ENCODE measurements at regions not wholly inside any gene's neighbourhood (a gene's known extent, or its start where the extent isn't known, plus 50 kb on each side); places are given as distances from the start of the nearest gene placed in this dataset.

DNA sequence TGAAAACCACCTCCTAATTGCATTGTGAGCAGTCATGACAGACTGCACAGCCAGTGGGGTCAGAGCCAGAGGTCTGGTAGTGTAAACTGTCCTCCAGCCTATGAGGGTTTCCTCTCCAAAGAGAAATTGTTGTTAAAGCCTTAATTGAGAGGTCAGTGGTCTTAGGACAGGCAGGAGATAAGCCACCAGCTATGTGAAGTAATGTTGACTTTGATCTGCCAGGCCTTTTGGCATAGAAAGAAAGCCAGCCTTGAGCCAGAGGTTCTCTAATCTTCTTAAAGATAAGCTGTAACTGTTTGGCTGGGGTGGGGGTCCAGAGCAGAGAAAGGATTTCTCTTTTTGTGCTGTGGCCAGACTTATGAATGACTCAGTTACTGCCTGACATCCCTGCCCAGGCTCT is 248.4 kb downstream of the WDR11 start:
- DNase-seq (ENCODE audit: low spot score) = no peak

DNA sequence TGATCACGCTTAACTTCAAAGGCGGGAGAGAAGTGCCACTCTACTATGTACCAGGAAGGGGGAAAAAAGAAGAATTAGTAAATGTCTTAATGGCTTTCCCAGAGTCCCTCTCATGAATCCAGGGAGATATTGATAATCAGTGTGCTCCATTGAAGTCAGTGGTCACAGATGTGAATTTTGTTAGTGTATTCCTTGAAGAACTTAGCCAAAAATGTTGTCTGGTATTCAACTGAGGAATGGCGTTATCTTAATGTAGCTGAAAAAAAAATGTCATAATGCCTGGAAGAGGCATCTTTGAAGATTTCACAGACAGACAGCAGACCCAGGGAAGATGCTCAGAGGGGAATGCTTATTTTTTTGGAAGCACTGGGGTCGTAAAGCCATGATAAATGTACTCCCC is 250.4 kb downstream of the WDR11 start:
- DNase-seq (ENCODE audit: low spot score) = no peak

GRCh38 chr10:121102706-121103105 is 251.5 kb downstream of the WDR11 start:
- no peak for DNase-seq (ENCODE audit: low spot score)

- DNase-seq (ENCODE audit: low spot score) = no peak
These were observed 253.4 kb downstream of the WDR11 start for GRCh38 chr10:121104476-121105111.

GRCh38 chr10:121106611-121107010 is 255.4 kb downstream of the WDR11 start:
- DNase-seq (ENCODE audit: low spot score) = no peak

GRCh38 chr10:121108051-121108450 is 256.9 kb downstream of the WDR11 start:
- no peak for DNase-seq (ENCODE audit: low spot score)

DNA sequence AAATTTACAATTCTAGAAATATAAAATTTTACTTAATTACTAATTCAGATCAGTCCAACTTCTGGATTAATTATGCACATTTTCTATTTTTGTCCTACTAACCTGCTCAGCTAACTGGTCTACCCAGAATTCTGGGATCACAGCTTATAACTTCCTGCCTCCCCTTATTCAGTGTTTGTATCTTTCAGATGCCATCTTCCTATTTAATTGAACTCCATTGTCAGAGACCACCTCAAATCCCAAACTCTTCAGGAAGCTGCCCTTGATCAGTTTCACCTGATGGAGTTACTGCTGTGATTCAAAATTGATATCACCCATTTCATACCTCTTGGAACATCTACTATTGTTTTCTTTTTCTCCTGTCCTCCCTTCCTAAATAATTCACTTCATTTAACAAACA is 259.2 kb downstream of the WDR11 start:
- no peak for DNase-seq (ENCODE audit: low spot score)

DNA sequence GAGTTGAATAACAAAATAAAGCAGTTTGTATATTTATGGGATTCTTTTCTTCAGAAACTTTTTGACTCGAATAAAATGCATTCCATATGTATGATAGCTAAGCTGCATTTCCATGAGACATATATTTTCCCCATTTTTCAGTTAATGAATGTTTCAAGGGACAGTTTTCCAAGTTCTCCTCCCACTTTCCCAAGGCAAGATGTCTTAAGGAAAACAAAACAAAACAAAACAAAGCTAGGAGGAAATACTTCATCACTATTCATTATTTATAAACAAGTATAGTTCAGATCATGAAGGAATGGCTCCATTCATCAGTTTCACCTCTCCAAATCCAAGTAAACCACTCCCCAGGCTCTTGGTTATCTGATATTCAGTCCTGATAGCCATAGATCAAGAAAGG is 261.0 kb downstream of the WDR11 start:
- DNase-seq (ENCODE audit: low spot score) = no peak

DNA sequence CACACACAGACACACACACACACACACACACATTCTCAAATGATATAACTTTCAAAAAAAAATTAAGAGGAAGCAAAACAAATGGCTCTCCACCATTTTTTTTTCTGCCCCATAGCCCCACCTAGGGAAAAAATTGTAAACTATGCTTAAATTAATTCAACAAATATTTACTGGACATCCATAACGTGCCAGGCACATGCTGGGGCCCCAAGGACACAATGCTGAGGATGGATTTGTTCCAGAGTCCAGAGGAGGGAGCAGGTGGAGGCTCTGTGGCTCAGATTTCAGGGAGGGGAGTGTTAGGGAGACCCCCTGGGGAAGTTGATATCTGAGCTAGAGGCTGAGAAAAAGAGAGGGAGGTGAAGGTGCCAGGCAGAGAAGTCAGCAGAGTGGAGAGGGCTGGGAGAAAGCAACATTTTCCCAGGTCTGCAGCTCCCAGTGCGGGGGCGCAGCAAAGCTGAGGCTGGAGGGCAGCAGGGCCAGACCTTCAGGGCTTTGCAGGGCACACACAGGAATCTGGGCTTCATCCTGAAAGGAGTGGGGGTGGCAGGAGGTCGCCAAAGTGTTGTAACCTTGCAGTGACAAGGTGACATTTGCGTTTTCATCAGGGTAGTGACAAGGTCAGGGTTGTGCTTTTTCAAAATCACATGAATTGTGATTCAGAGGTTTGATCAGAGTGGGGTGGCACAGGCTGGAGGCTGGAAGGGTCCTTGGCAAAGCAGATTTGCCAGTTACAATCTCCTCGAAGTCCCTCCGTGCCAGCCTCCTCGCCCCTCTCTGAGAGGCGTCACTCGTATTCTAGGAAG is 261.6 kb downstream of the WDR11 start:
- DNase-seq (ENCODE audit: low spot score) = no peak

DNA sequence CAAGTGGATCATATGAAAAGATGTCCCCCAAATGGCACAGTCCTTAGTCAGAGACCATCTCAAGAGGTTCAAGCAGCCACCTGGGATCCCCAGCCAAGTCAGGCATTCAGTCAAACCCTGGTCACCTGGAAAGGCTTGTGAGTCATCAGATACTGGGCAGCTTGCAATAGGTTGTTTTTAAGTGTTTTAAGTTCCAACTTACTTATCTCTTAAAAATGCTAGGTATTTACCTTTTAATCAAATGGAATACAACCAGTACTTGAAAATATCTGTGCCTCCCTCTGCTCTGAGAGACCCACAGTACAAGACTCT is 262.2 kb downstream of the WDR11 start:
- no peak for DNase-seq (ENCODE audit: low spot score)

DNA sequence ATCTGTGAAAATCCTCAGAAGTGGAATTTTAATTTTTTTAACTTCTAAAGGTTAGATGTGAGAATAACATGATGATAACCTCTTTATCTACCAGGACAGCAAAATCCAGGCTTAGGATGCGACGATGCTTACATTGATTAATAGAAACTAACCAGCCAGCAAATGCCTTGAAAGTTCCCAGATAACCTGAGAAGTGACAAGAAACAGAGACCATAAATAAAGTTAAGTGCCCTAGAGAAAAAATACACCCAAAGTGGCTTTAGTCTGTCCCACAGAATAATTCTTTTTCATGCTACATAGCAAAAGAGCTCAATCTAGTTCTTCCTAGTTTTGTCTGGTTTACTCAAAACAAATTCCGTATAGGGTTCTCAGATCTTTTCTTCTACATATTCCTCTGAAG is 262.7 kb downstream of the WDR11 start:
- DNase-seq (ENCODE audit: low spot score) = no peak

DNA sequence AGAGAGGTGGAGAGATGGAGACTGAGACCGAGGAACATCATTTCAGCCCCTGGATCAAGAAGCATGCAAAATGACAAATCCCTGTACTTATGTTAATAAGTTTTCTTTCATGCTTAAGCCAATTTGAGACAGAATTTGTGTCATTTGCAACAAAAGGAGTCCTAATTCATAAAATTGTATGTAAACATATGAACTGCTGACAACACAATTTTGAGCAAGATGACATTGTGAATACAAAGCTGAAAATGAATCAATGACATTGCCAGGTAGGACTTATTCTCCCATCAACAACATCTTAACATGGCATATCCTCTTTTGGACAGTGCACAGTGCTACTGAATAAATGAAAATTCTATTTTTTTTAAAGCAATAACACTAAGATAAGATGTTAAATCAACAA is 264.0 kb downstream of the WDR11 start:
- DNase-seq (ENCODE audit: low spot score) = no peak

DNA sequence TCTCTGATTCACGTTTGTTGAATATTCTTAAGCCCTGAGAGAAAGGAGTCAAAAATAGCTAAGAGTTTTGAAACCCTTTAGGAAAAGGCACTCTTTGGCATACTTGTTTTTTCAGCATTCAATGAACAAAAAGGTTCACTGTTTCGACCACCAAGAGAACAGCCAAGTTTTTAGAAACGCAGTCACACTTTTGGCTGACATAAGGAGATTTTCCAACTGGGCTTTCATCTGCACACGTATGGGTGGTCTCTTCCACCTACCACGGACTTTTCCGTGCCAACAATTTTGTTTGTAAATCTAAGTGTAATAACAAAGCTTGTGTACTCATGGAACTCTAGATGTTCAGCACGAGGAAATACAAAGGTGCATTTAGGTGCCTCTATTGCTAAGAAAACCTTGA is 270.3 kb downstream of the WDR11 start:
- DNase-seq (ENCODE audit: low spot score) = no peak

DNA sequence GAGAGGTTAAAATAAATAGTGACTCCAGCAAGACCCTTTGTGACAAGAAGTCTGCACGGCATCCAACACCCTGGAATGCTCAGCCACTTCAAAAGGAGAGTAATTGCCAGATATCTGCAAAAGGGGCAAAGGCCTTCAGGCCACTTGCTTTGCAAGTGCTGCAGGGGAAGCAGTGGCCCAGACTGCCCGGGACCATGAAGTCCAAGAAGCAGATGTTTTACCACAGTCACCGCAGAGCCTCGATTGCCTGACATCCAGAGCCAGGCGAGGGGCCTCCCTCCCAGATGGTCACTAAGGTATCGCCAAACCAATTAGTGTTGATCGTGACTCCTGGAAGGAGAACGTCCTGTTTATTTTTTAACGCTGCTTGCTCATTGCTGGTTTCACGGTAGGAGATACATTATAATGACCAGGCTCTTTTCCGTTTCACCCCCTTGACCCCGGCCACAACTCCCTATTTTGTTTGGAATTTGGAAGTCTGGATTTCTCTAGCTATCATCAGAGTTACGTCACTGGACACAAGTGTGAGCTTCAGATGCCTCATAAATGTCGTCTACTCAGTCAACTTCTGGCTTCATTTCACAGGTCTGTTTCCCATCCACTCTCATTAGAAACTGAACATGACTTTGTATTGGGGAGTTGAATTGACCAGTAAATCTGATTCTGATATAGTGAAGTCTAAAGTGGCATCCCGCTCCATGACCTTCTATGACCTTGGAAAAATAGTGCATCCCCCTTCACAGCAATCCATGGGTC is 276.2 kb downstream of the WDR11 start:
- no peak for DNase-seq (ENCODE audit: low spot score)

DNA sequence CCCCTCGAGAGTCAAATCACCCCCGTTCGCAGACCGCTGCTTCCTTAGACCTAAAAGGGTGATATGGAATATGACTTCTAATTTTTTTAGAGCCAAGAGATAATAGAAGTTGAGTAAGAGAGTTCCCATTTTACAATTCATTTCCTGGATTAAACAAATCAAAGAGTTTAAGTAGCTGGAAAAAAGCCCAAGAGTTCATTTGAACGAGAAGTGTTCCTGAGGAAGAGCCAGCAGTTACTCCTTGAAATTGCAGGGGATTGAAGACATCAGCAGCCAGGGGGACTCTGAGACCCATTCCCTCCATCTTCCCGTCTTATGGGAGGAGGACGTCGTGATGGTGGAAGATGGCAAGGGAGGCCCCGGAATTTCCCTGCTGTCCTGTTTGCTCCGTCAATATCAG is 277.0 kb downstream of the WDR11 start:
- no peak for DNase-seq (ENCODE audit: low spot score)

DNA sequence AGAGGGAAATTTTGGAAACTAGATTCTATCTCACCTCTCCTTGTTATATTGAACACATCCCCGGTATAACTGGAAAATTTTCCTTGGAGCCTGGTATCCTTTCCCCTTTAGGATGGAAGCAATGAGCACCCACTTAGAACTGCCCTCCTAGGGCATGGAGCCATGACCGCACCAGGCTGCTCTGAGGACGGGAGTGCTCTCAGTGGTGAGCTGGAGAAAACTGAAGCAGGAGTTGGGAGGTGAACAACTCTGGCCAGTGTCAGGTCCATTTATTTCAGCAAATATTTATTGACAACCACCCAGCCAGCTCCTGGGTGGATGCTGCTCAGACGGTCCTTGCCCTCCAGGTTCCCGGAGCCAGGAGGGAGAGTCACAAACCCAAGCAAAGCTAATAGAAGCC is 278.1 kb downstream of the WDR11 start:
- no peak for DNase-seq (ENCODE audit: low spot score)

DNA sequence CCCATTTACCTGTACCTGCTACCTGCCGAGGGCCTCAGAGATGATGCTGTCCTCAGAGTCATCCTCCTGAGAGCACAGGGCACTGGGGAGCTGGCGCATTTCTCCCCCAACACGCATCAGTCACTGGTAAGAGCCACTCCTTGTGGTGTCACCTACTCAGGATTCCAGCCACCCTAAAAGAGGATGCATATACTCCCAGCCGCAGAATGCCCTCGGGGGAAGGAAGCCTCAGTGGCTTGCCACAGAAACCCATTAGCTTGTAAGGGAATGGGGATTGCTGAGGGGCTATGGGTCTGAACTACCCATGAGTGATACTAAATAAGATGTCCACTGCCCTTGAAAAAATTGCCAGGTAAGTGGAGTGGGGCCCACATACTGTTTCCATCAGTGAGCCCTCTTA is 279.2 kb downstream of the WDR11 start:
- DNase-seq (ENCODE audit: low spot score) = no peak

DNA sequence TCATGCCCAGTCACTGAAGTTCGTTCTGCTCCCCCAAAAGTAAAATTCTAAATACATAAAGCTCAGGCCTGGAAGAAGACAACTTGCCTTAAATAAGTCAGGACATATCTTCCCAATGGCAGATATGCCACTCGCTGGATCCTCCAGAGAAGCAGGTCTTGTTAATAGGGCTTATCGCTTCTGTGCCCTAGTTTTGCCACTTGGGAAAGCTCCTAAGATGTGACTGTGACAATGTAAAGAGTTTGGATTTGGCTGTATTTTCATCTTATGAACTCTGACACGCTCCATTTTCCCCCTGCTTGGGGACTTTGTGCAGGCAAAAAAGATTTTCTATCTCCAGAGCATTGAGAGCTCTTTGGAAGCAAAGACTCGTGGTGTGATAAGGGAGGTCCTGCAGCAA is 279.9 kb downstream of the WDR11 start:
- DNase-seq (ENCODE audit: low spot score) = no peak

GRCh38 chr10:121131426-121132265 is 280.5 kb downstream of the WDR11 start:
- DNase-seq (ENCODE audit: low spot score) = no peak

GRCh38 chr10:121132273-121132672 is 281.1 kb downstream of the WDR11 start:
- DNase-seq (ENCODE audit: low spot score) = no peak

GRCh38 chr10:121133901-121134300 is 282.7 kb downstream of the WDR11 start:
- no peak for DNase-seq (ENCODE audit: low spot score)

GRCh38 chr10:121134711-121135110 is 283.5 kb downstream of the WDR11 start:
- DNase-seq (ENCODE audit: low spot score) = no peak
